Sciatic nerve (tissue), 2 donors: ENCODE measurements at regions not wholly inside any gene's neighbourhood (a gene's known extent, or its start where the extent isn't known, plus 50 kb on each side); places are given as distances from the start of the nearest gene placed in this dataset.
A peak's percentile ranks its signal among the peaks of the same experiment; 100 is the strongest.
"Not testable (repeated sequence)": the region's sequence is repeated elsewhere in the genome, so short reads cannot be mapped to it uniquely, and the experiment has no call there.

ENCODE experiments used
- ATAC-seq: fragments of 200-7000 bp; cut with Tn5 transposase; one replicate; pipeline ENCODE4 v1.9.1; 2020; ENCODE audit warnings: mild to moderate bottlenecking, moderate library complexity
- DNase-seq: peaks from one replicate; pipeline ENCODE4 v3.0.0-alpha.2; 2020; ENCODE audit warnings: low spot score
- intact Hi-C: fragments of 100-400 bp; cut with DNase I; formaldehyde crosslinking; loops from one replicate; pipeline ENCODE4 v1.14.2; 2022
- donor health status: DM: no; HTN: no; CAD: no.
- donor health status: DM: no; HTN: no; CAD: no.

DNA sequence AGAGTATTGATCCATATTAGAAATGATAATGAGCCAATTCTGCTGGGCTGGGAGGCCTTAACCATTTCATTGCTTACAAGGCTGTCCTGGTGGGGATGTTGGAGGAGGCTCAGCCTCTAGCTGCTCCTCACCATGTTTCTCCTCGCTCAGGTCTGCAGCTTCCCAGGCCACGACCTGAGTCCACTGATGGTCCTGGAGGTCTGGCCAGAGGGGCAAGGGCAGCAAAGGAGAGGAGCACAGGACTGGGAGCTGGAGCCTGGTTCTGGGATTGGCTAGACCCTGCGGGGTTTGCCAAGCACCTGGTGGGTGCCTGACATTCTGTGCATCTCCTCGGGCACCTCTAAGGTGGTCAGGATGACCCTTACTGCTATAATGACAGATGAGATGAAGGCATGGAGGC, 92.6 kb downstream of the KIF26A start:
- intact Hi-C loops = no loop called here
- no peak for ATAC-seq
- DNase-seq = no peak

DNA sequence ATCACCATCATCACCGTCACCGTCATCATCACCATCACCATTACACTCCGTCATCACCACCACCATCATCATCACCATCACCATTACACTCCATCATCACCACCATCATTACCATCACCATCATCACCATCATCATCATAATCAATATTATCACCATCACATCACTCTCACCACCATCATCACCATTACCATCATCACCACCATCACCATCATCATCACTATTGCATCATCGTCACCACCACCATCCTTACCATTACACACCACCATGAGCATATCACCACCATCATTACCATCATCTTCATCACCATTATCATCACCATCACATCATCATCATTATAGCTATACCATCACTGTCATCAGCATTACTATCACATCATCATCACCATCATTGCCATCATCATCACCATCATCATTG, 93.7 kb downstream of the KIF26A start:
- DNase-seq = no peak
- ATAC-seq = no peak
- intact Hi-C loops = no loop called here

DNA sequence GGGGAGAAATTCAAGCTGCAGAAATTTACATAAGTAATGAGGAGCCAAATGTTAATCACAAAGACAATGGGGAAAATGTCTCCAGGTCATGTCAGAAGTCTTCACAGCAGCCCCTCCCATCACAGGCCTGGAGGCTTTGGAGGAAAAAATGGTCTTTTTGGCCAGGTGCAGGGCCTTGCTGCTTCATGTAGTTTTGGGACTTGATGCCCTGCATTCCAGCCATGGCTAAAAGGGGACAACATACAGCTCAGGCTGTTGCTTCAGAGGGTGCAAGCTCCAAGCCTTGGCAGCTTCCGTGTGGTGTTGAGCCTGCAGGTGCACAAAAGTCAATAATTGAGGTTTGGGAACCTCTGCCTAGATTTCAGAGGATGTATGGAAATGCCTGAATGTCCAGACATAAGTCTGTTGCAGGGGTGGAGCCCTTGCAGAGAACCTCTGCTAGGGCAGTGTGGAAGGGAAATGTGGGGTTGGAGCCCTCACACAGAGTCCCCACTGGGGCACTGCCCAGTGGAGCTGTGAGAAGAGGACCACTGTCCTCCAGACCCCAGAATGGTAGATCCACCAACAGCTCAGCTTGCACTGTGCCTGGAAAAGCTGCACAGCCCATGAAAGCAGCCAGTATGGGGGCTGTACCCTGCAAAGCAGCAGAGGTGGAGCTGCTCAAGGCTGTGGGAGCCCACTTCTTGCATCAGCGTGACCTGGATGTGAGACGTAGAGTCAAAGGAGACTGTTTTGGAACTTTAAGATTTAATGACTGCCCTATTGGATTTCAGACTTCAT, 95.8 kb downstream of the KIF26A start:
- peak; percentile 3 for DNase-seq
- ATAC-seq, intact Hi-C loops: not testable (repeated sequence)

DNA sequence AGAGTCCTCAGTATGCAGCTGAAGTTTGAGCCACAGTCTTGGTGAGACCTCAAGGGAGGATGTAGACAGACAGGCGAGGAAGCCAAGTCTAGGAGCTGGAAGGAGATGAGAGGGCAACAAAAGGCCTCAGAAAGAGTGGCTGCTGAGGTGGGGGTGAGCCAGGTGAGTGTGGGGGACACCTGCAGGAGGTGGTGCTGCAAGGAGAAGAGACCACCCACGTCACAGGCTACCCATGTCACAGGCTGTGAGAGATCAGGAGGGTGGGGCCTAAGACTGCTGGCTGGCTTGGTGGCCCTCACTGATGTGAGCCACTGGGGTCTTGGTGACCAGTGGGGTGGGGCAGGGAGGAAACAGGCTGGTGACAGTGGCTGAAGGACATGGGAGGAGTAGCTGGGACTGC, 97.3 kb downstream of the KIF26A start:
- DNase-seq (no peak), ATAC-seq (no peak)
- intact Hi-C loops = no loop called here

DNA sequence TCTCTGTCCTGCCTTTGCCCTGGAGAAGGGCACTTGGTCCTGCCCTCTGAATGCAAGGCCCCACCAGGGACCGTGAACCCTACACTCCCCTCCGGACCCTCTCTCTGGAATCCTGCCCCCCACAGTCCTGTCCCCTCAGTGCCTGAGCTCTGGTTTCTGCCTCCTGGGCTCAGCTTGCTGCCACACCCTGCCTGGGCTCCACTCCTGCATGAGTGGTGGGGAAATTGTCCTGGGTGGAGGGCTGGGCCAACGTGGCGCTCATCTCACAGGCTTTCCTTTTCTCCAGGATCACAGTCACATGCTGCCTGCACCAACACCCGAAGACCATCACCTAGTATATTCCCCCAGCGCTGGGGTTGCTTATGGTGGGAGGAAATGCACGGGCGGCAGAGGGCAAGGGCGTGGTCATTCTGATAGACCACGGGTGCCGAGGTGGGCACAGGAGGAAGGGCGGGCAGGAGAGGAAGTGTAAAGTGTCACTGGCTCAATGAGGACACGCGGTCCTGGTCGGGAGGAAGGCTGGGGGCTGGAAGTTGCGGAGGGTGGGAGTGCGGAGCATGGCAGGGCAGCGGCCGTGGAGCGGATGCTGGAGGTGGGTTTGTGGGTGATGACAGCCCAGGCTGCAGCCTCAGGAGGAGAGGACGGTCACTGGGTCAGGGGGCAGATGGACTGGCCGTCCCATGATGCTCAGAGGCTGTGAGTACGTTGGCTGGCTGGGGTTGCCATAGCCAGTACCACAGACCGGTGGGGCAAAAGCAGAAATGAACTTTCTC, 99.5 kb downstream of the KIF26A start:
- intact Hi-C loops = no loop called here
- DNase-seq = peak; percentile 42
- no peak for ATAC-seq

DNA sequence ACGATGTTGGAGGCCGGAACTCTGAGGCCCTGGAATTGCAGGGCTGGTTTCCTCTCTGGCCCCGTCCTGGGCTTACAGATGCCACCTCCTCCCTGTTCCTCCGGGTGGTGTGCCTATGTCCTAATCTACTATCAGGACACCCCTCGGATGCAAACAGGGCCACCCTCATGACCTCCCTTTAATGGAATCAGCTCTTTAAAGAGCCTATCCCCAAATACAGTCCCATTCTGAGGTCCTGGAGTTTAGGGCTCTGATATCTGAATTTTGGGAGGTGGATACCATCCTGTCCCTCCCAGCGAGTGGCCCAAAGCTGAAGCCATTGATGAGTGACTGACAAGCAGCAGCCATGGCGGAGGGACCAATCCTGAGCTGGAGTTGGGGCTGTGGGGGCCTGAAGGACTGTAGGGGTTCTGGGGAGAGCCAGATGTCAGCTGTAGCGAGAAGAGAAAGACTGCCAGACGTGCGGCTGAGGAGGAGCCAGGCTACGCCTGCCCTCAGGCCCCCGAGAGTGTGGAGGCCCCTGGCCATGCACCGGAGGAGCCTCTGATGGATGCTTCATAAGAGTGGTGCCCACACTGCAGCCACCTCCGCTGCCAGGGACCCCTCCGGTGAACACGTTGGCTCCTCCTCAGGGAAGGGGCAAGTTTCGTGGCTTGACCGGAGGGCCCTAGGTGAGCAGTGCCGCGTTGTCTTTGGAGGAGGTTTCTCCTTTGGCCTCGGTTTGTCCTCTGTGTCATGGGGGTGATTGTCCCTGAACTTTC, 100.2 kb downstream of the KIF26A start:
- intact Hi-C loops = no loop called here
- ATAC-seq (no peak), DNase-seq (peak; percentile 38)

DNA sequence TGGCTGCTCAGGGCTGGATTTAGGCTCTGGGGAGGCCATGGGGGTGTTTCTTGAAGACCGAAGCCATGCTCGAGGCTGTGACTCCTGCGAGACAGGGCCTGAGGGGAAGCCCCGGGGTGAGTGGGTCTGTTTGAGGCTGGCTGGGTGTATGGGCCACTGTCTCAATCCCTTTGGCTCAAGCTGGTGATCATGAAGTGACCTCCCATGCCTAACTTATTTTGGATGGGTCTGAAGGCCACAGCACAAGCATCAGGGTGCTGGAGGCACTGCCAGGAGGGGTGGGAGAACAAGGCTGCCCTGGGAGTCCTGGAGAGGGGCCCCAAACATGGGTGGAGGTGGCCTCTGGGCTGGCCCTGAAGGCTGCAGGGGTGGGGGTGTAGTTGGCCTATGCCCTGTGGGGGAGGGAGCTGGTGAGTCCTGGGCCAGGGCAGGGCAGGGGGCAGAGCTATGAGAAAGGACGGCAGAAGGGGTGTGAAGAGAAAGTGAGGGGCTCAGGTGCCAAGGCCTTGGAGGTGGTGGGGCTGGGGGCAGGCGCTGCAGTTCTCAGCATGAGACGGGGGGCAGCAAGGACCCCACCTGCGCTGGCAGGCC, 100.9 kb downstream of the KIF26A start:
- intact Hi-C loops = no loop called here
- ATAC-seq (no peak), DNase-seq (no peak)

DNA sequence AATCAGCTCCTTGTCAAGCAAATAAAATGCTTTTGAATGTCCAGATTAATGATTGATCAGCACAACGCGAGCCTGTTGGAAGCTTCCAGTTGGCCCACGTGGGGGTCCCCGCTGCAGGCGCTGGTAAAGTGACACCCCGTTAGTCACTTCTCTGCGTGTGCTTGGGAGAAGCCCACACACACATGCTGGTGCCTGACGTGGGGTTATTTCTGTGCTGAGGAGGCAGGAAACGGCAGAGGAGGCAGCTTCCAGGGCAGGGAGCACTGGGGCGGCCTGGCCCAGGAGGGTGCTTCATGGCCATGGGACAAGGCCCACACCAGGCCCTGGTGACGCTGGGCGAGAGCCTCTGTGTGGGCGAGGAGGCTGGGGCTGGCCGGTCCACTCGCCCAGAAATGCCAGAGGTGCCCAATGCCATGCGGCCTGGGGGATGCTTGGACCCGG, 101.5 kb downstream of the KIF26A start:
- DNase-seq = no peak
- intact Hi-C loops = no loop called here
- ATAC-seq = no peak

DNA sequence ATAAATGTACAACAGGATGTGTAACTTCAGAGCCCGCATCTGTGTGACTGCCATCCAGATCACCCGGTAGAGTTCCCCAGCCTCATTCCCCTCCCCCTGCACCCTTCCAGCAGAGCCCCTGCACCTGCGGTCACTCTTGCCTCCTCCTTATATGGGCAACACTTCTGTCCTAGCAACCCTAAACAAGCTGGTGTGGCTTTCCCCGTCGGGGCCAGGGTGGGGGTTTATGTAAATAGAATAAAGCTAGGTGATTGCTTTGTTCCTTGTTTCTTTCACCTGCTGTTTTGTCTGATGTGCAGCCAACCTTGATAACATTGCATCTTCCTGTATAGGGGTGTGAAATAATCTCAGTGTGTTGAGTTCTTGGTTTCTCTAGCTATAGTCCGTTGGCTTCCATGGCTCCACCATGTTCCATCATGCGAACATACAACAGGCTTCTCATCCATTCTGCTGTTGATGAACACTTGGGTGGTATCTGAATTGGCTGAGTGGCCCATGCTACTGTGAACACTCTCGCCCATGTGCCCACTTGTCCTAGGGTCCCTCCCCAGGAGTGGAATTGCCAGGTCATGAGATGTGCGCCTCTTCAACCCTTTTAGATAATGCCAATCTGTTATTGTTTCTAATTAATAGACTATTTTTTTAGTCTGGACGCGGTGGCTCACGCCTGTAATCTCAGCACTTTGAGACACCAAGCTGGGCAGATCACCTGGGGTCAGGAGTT, 102.2 kb downstream of the KIF26A start:
- DNase-seq = no peak
- intact Hi-C loops = no loop called here
- no peak for ATAC-seq

DNA sequence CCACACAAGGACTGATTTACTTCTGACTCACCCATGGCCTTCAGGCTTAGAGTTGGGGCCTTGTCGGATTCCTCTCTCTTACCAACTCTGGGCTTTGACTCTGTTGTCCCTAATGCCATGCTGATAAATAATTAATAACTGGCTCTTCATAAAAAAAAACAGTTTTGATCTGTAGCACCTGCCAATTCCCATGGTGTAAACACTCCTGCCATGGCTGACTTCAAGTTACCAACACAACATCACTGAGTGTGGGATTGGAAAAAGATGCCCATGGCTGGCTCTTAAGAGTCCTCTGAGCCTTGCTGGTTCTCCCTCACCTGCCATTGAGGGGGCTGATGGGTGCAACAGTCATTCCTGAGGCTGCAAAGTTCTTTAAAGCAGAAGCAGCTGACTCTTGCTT, 104.8 kb downstream of the KIF26A start:
- DNase-seq = no peak
- no peak for ATAC-seq
- intact Hi-C loops = no loop called here

DNA sequence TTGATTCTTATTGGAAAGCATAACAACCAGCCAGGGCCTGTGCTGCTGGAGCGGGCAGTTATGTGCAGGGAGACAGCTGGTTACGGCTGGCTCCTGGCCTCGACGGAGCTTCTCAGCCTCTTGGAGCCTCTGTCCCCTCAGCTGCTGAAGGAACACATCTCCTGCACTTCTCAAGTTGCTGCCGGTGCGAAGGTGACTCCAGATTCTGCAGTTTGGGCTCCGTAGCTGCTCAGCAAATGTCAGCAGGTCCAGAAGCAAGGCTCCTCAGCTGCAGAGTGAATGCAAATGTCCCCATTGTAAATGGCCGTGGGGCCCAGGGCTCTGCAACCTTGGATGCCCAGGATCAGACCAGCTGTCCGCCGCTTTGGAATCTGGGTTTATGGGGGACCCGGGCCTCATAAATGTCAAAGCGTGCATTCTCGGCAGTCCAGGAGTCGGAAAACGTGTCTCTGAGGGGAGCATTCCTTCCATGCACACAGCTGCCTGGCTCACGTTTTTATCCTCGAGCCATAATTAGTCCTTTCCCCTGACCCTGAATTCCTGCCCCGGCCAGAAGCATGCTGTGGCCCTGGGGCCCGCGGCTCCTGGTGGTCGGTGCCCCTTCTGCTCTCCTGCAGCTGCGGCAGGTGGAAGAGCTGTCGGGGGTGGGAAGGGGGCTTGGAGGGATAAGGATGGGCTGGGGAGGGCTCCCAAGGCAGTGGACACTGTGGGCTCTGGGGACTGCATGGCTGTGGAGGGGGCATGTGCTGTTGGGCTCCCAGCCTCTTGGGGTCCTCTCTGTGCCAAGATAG, 106.0 kb downstream of the KIF26A start:
- no peak for DNase-seq
- intact Hi-C loops = loop anchor here (5.0 kb wide), 1 partner anchor 1137 kb away; no protein-coding TSS in a partner anchor
- no peak for ATAC-seq

DNA sequence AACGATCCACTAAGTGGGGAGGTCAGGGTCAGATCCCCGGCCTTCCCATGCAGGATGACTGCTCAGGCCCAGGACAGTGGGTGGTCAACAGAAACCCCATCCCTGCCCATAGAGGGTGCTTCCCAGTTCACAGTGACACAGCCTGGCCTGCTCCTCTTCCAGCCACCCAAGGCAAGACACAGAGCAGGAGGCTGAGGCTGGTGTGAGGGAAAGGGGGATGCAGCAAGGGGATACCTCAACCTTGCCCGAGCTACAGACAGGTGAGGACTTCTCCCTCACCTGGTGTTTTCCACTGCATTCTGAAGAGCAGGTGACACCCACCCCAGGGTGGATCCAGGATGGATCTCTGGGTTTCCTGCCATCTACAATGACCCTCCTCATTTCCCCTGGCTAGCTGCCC, 106.7 kb downstream of the KIF26A start:
- intact Hi-C loops = loop anchor here (5.0 kb wide), 1 partner anchor 1138 kb away; no protein-coding TSS in a partner anchor
- DNase-seq (no peak), ATAC-seq (no peak)

DNA sequence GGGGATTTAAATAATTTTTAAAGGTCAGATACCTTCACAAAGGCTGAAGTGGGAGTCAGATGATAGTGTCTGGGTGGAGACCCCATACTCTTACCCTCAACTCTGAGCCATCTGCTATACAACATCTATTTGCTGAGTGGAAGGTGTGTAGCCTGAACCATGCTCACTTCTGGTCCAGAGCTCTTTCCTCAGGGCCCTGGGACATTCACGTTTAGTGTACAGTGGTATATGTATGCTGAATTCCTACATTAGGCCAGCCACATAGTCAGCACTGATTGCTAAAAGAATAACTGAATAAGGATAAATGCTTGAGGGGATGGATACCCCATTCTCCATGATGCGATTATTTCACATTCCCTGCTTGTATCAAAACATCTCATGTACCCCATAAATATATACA, 107.3 kb downstream of the KIF26A start:
- DNase-seq (no peak), ATAC-seq (no peak)
- intact Hi-C loops = loop anchor here (5.0 kb wide), 1 partner anchor 1138 kb away; no protein-coding TSS in a partner anchor

DNA sequence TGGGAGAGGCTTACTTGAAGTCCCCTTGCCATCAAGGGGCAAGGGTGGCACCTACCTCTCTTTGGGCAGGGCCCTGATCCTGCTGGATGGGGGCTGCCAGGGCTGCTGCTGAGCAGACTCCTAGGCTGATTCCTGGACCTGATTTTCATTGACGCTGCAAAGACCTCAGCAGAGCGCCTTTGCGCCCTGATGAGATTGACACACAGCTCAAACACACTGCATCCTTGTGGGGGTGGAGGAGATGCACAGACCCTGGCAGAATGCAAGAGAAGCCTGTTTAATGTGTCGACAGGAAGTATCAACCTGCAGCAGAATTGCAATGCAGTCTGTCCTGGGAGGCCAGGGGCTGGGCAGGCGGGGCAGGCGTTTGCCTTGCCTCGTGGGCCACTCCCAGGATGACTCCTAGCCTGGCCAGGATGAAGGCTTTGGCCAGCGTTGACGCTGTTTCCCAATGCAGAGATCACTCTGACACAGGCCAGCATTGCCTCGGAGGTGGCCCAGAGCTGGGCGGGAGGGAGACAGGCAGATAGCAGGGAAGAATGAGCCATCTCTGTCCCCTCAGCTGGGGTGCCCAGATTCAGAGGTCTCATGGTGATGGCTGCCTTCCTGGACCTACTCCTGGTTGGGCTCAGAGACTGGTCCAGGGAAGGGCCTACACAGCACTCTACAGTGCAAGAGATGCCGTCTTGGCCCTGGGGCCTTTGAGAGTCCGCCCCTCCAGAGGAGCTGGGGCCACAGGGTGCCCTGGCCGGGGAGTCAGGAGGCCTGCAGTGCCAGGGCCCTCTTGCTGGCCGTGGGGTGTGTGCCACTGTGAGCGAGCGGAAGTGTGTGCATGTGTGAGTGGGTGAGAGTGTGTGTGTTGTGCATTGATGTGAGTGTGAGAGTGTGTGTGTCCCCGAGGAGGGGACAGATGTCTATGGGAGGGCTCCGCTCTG, 108.3 kb downstream of the KIF26A start:
- no peak for ATAC-seq

DNA sequence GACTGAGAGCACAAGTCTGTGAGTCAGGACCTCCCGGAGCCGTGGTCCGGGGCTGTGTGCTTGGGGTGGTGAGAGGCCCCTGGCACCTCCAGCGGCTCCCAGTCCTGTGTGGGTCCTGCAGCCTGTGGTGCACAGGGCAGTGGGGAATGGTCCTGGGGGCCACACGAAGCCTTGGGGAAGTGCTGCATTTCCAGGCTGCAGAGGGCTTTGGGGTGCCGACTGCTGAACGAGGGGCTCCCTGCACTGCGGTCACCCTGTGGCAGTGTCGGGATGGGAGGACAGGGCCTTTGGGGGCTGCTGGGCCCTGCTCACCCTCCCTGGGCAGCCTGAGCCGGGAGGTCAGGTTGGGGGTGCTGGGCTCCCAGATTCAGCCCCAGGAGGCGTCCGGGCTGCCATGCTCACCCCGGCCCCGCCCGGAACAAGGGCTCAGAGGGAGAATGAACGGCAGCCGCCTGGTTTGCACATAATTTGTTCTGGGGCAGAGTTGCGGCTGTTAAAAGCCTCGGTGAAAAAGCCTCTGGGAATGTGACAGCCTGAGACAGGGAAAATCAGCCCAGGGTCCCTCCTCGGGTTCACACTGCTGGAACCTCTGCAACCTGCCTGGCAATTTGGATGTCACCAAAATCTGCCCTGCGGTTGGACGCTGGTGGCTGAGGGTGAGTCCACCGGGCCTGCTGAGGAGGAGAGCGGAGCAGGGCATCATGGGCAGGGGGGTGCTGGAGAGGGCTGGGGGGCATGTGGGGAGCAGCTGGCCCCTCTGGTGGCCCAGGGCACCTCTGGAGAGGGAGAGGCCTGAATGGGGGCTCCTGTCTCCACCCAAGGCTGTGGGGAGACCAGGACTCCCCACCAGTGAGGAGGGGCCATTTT, 109.2 kb downstream of the KIF26A start:
- no peak for ATAC-seq
- intact Hi-C loops = loop anchor here (5.0 kb wide), 1 partner anchor 1140 kb away; no protein-coding TSS in a partner anchor
- DNase-seq = no peak

More for the DNA sequence above, 108.3 kb downstream of the KIF26A start:
- DNase-seq = peak; percentile 41
- intact Hi-C loops = loop anchor here (5.0 kb wide), 1 partner anchor 1139 kb away; no protein-coding TSS in a partner anchor
